Mesodermal cell (in vitro differentiated cells): ENCODE measurements at regions not wholly inside any gene's neighbourhood (a gene's known extent, or its start where the extent isn't known, plus 50 kb on each side); places are given as distances from the start of the nearest gene placed in this dataset.

Experiments used
- H3K27ac ChIP-seq: 2 replicates; pipeline ENCODE4 v1.7.0; 2013; ENCODE audit warnings: mild to moderate bottlenecking, low read depth, low read length, moderate library complexity; ENCODE audit not compliant: severe bottlenecking
- H3K36me3 ChIP-seq: 2 replicates; pipeline ENCODE4 v1.7.1; 2013; ENCODE audit warnings: mild to moderate bottlenecking, low read length, moderate library complexity; ENCODE audit not compliant: control insufficient read depth, insufficient read depth
- H3K4me1 ChIP-seq: one replicate; pipeline ENCODE4 v1.7.1; 2013; ENCODE audit warnings: mild to moderate bottlenecking, low read length; ENCODE audit not compliant: insufficient read depth, control insufficient read depth, poor library complexity, severe bottlenecking
- H3K4me3 ChIP-seq: 2 replicates; pipeline ENCODE4 v1.7.0; 2013; ENCODE audit warnings: low read length, control low read depth, mild to moderate bottlenecking; ENCODE audit not compliant: insufficient read depth, poor library complexity, severe bottlenecking; ENCODE audit errors: extremely low read depth
- H3K9me3 ChIP-seq: 2 replicates; pipeline ENCODE4 v1.7.1; 2013; ENCODE audit warnings: mild to moderate bottlenecking, low read length, moderate library complexity; ENCODE audit not compliant: control insufficient read depth
- WGBS, 2 experiments: methylation state at CpG; one replicate each; pipeline ENCODE4 v1.1.5; 2013; ENCODE audit warnings: missing lambda C conversion rate in 2 of 2; ENCODE audit not compliant: insufficient coverage in 2 of 2; 5-methylcytosine and 5-hydroxymethylcytosine counted together

DNA sequence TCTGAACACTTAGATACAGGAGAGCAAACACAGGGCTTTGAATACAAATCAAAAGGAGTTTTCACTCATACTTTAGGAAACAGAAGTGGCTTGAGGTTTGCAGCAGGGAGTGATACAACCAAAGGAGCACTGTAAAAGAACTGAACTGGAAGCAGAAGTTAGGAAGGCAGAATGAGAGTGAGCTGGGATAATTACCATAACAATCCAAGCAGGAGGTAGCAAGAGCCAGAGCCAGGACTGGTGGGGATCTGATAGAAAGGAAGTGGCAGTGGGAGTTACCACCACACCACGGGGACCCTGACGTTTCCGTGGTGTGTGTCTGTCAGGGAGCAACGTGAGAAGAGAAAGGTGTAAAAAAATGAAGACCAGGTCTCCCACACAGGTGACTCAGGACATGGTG, 81.3 kb upstream of the EPB41L3 start:
- Histone ChIP-seq H3K36me3 (no peaks in the 10 kb centered on the region), H3K9me3 (no peaks in the 10 kb centered on the region), H3K27ac (no peak overlapping the region), H3K4me1 (no peaks in the 10 kb centered on the region), H3K4me3 (no peak overlapping the region)
- 0 to 11% methylated on average over 3 to 4 of the region's 4 CpGs for WGBS, 2 experiments

DNA sequence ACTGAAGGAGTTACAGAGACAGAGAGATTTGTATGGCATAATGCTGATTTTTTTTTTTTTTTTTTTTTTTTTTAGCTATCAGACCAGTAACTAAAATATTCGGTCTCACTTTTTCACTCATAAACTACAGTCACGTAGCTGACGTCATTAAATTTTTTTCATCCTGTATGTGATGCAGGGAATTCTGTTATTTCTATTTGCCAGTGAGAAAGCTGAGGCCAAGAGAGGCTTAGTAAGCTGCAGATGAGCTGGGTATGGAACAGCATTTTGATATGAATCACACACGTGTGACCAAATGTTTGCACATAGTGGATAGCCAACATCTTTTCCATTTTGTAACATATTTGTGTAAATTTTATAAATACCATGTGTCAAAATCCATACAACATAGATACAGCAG, 79.1 kb upstream of the EPB41L3 start:
- WGBS, 2 experiments: 83% methylated on average over 1 of the region's 4 CpGs; no CpG with 5 or more reads in 1 of the 2 experiments
- no peak overlapping the region for H3K27ac ChIP-seq
- no peaks in the 10 kb centered on the region for H3K36me3 ChIP-seq
- no peak overlapping the region for H3K4me3 ChIP-seq
- no peaks in the 10 kb centered on the region for H3K9me3 ChIP-seq
- H3K4me1 ChIP-seq: no peaks in the 10 kb centered on the region

DNA sequence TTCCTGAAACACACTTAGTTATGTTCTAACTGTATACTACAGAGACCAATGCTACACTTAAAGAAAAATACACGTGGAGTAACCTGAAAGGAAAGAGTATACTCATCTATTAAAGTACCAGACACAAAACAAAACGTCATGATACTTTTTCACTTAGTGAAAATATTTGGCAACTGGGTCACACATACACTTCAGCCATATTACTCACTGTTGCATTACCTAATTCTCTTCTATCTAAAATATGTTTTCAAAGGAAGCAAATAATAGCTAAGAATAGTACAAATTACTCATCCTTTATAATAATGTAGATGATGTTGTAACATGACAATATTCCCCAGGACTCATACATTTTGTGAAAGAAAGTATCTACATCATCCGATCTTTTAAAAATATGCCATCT, 76.5 kb upstream of the EPB41L3 start:
- no peak overlapping the region for H3K27ac ChIP-seq
- no peaks in the 10 kb centered on the region for H3K9me3 ChIP-seq
- H3K4me3 ChIP-seq: no peak overlapping the region
- H3K4me1 ChIP-seq: no peaks in the 10 kb centered on the region
- H3K36me3 ChIP-seq: no peaks in the 10 kb centered on the region
- 95 to 100% methylated on average over 1 to 2 of the region's 3 CpGs for WGBS, 2 experiments

DNA sequence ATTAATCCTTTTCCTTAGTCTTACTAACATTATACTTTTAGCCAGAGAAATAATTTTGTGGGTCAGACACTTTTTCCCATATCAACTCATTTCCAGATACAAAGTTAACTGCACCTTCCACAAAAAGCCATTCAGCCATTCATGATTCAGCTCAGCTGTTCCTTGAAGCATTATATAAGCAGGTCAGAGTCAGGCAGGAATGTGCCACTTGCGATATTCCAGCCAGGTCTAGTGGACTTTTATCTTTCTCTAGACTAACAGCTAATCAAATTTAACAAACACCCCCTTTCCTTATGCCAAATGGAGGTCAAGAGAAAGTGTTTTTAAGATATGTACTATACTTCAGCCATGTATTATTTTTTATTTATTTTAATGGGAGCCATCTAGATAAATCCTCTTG, 75.6 kb upstream of the EPB41L3 start:
- no CpG with 5 or more reads among the region's 1 CpG for WGBS, 2 experiments
- H3K4me3 ChIP-seq: no peak overlapping the region
- H3K4me1 ChIP-seq: no peaks in the 10 kb centered on the region
- no peaks in the 10 kb centered on the region for H3K36me3 ChIP-seq
- no peak overlapping the region for H3K27ac ChIP-seq
- H3K9me3 ChIP-seq: no peaks in the 10 kb centered on the region

DNA sequence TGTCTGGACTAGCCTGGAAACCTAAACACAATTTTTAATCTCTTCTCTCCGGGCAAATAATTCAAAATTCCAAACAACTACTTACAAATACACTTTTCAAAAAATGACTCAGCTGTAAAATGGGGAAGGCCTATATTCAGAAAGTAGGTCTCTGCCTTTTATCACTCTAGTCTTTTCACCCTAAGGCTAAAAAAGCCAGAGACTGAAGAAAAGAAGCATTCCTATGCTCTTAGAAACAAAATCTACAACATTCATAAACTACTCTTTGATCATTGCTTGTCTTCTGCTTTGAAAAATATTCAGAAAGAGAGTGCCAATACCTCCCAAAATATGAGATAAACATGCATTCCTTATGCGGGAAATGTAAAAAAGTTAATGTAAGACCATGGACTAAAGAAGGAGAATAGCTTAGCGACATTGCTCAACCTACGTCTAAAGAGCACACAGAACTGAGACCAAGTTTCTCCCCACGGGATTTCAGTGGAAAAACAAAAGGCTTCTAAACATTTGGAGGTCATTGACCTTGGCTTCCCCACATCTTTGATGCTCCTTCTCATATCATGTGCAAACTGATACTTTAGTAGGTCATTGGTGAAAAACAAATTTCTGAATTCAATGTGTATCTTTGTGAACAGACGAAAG, 74.4 kb upstream of the EPB41L3 start:
- H3K36me3 ChIP-seq: no peaks in the 10 kb centered on the region
- no peak overlapping the region for H3K4me3 ChIP-seq
- H3K9me3 ChIP-seq: no peaks in the 10 kb centered on the region
- H3K4me1 ChIP-seq: no peaks in the 10 kb centered on the region
- 77% methylated on average over 3 of the region's 6 CpGs; no CpG with 5 or more reads in 1 of the 2 experiments for WGBS, 2 experiments
- H3K27ac ChIP-seq: no peak overlapping the region

DNA sequence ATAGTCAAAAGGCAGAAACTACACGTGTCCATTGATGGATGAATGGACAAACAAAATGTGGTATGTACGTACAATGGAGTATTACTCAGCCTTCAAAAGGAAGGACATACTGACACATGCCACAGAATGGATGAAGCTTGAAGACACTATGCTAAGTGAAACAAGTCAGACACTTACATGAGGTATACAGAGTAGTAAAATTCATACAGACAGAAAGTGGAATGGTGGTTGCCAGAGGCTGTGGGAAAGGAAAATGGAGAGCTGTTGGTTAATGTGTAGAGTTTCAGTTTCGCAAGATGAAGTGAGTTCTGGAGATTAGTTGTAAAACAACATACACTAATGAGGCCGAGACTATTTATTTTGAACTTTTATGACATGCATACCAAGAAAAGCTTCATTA, 67.4 kb upstream of the EPB41L3 start:
- WGBS, 2 experiments: 86 to 100% methylated on average over 1 to 3 of the region's 4 CpGs
- no peaks in the 10 kb centered on the region for H3K9me3 ChIP-seq
- no peak overlapping the region for H3K4me3 ChIP-seq
- no peaks in the 10 kb centered on the region for H3K4me1 ChIP-seq
- no peaks in the 10 kb centered on the region for H3K36me3 ChIP-seq
- H3K27ac ChIP-seq: no peak overlapping the region

DNA sequence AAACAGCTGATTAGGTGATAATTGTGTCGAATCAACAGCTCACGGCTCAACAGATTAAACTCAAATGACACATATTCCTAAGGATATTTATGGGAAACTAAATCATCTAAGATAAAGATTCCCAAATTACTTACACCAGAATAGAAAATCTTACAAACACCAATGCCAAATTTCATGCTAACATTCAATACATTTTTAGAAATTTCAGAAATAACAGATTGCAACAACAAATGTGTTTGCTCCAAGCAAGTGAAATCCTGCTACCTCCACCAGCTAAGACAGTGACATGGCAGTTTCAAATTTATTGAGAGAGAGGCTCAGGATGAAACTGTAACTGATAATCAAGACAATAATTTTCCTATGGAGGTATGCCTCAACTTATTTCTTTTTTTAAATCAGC, 65.0 kb upstream of the EPB41L3 start:
- 83% methylated on average over 1 of the region's 2 CpGs; no CpG with 5 or more reads in 1 of the 2 experiments for WGBS, 2 experiments
- H3K9me3 ChIP-seq: no peaks in the 10 kb centered on the region
- no peaks in the 10 kb centered on the region for H3K36me3 ChIP-seq
- H3K27ac ChIP-seq: no peak overlapping the region
- H3K4me1 ChIP-seq: no peaks in the 10 kb centered on the region
- no peak overlapping the region for H3K4me3 ChIP-seq

DNA sequence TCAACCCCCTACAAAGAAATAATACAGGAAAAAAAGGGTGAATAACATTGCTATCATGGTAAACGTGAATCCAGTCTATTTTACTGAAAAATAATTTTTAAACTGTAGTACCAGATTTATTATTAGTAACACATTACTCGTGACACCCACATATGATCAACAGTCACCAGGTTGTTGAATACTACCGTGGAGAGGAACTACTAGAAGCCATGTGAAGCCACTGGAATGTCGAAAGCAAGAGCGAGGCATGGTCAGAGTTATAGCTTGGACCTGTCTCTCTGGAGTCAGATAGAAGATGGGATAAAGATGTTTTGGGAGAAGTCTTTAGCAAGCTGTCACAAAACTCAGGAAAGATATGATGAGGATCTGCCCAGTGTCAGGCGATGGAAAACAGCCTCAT, 63.2 kb upstream of the EPB41L3 start:
- H3K4me3 ChIP-seq: no peak overlapping the region
- 92 to 98% methylated on average over 4 of the region's 6 CpGs for whole genome bisulfite sequencing, 2 experiments
- no peaks in the 10 kb centered on the region for H3K9me3 ChIP-seq
- no peaks in the 10 kb centered on the region for H3K36me3 ChIP-seq
- H3K27ac ChIP-seq: no peak overlapping the region
- H3K4me1 ChIP-seq: no peaks in the 10 kb centered on the region

DNA sequence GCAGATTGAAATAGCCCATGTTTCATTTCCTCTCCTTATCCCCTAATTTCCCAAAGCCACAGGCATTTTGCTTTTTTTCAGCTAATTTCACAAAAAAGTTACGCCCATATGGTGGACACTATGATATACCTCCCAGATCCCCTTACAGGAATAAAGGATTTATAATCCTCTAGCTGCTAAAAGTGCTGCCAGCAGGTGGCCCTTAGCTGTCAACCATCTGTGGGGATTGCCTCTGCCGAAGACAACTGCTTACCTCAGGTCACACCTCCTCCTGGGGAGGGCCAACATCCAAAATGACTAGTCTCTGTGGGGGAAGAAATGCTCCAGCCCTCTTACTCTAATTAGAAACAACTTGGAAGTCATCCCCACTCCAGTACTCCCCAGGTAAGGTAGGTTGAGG, 61.0 kb upstream of the EPB41L3 start:
- no peak overlapping the region for H3K27ac ChIP-seq
- no peaks in the 10 kb centered on the region for H3K4me1 ChIP-seq
- no peaks in the 10 kb centered on the region for H3K9me3 ChIP-seq
- no peak overlapping the region for H3K4me3 ChIP-seq
- 0 to 80% methylated on average over 1 of the region's 2 CpGs for WGBS, 2 experiments
- no peaks in the 10 kb centered on the region for H3K36me3 ChIP-seq

DNA sequence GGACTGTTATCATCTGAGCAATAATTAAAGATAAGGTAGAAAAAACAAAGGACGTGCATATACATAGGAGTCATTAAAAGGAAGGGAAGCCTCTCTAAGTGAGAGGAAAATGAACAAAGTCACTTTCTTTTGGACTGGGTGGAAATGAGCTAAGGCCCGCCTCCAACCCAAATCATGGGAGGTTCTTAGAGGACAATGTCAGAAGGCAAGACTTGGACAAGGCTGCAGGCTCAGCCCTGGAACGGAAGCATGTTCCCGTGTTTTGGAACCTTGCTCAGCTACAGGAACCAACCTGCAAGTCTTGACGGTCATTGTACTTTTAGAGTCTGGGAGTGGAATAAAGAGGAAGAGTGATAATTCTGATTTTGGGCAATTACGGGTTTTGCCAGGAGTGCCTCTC, 59.4 kb upstream of the EPB41L3 start:
- Histone ChIP-seq H3K9me3 (no peaks in the 10 kb centered on the region), H3K27ac (no peak overlapping the region), H3K4me3 (no peak overlapping the region), H3K4me1 (no peaks in the 10 kb centered on the region), H3K36me3 (no peaks in the 10 kb centered on the region)
- WGBS, 2 experiments: 90 to 97% methylated on average over 5 to 6 of the region's 6 CpGs

DNA sequence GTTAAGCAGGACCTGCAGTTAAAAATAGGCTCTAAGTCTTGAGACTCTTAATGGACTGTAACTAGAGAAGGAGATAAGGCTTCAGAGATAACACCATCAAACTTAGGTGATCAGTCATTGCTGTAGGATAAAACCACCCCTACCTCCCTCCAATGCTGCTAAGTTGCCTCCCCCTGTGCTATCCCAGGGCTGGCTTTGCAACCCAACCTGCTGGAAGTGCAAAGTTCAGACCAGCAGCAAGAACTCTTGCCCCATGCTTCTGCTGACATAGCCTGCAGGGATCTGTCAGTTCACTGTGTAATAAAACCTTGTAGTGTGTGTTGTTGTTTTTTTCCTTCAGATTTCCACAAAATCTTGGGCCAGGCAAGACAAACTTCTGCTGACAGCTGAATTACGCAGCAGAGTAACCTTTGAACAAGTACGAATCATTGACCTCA, 57.4 kb upstream of the EPB41L3 start:
- Histone ChIP-seq H3K4me3 (no peak overlapping the region), H3K9me3 (no peaks in the 10 kb centered on the region), H3K4me1 (no peaks in the 10 kb centered on the region), H3K36me3 (no peaks in the 10 kb centered on the region), H3K27ac (peak overlapping the region; percentile 37)
- 83% methylated on average over 2 of the region's 2 CpGs; no CpG with 5 or more reads in 1 of the 2 experiments for WGBS, 2 experiments
